GM12891 (cell line): ENCODE measurements at regions not wholly inside any gene's neighbourhood (a gene's known extent, or its start where the extent isn't known, plus 50 kb on each side); places are given as distances from the start of the nearest gene placed in this dataset.

ENCODE experiments used
- DNase-seq: peaks from one replicate; pipeline ENCODE4 v3.0.0; 2011; ENCODE audit warnings: low spot score; ENCODE audit not compliant: insufficient read length
- FAIRE-seq: peaks from 2 replicates; lab custom pipeline; 2011; peaks lifted over from hg19 to GRCh38; lab: Jason Lieb, UNC
- PAX5 ChIP-seq: IDR thresholded peaks from 2 replicates; pipeline ENCODE4 v1.6.1; 2011; ENCODE audit warnings: low read length, moderate library complexity, mild to moderate bottlenecking; ENCODE audit not compliant: insufficient read depth, severe bottlenecking
- POLR2A ChIP-seq: IDR thresholded peaks from 2 replicates; pipeline ENCODE4 v1.6.1; 2011; ENCODE audit warnings: low read depth, low read length, control low read depth
- POLR2AphosphoS5 ChIP-seq: IDR thresholded peaks from 2 replicates; pipeline ENCODE4 v1.6.1; 2011; ENCODE audit warnings: low read depth, low read length, control low read depth
- POU2F2 ChIP-seq: IDR thresholded peaks from 2 replicates; pipeline ENCODE4 v1.6.1; 2011; ENCODE audit warnings: low read depth, mild to moderate bottlenecking, control low read depth, low read length, moderate library complexity
- SPI1 ChIP-seq: IDR thresholded peaks from 2 replicates; pipeline ENCODE4 v1.6.1; 2011; ENCODE audit warnings: low read depth, low read length, control low read depth
- TAF1 ChIP-seq: IDR thresholded peaks from 2 replicates; pipeline ENCODE4 v1.6.1; 2011; ENCODE audit warnings: low read depth, low read length, control low read depth

DNA sequence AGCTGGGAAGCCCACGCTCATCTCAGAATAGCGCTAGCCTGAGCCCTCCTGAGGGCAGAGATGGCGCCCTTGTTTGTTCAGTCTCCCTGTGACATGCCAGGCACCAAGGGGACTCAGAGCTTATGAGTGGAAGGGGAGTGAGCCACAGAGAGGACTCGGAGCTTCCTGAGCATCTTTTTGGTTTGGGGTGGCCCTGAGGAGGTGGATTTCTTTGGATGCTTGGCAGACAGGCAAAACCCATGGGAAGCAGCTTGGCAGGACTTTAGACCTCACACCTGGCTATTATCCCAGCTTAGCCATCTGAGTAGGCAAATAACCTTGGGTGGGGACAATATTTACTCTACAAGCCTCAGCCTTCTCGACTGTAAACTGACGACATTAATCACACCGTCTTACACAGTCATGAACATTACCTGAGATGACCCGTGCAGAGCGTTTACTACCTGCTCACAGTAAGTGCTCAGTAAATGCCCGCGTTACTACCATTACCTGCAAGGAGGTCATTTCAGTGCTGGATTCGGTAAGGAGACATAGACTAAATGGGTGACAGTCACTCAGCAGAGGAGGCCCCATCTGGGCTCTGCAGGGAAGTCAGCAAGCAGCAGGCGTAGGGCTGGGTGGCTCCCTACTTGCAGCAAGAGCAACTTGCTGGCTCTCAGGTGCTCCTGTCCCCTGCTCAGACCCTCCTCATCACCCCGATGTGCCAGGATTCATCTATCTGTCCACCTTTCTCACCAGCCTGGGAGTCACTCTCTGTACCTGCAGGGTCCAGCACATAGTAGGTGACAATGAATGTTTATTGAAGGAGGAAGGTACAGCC lies 54.9 kb downstream of the KLHDC7A start:
- DNase-seq: no peak
- no peak for TF ChIP-seq TAF1
- no peak for TF ChIP-seq PAX5
- TF ChIP-seq POLR2A: no peak
- no peak for TF ChIP-seq POLR2AphosphoS5
- no peak for TF ChIP-seq POU2F2
- no peak for TF ChIP-seq SPI1
- no peak for FAIRE-seq

DNA sequence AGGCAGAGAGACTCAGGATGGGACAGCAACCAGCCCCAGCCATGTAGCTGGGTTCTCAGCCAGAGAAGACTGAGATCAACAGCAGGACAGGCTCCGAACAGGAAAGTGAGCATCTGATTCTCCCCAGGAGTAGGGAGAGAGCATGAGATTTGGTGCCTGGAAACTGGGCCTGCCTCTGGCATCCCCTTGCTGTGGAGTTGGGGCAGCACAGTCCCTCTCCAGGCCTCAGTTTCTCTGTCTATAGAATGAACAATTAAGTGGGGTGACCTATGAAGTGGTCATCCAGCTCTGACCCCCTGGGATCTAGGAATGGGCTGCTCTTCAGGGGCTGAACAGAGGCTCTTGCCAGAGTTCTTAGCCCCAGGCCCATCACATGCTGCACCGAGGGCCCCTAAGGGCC lies 55.6 kb downstream of the KLHDC7A start:
- FAIRE-seq (no peak), DNase-seq (no peak)
- no peak for TF ChIP-seq POLR2A
- no peak for TF ChIP-seq SPI1
- TF ChIP-seq PAX5: no peak
- TF ChIP-seq TAF1: no peak
- no peak for TF ChIP-seq POU2F2
- TF ChIP-seq POLR2AphosphoS5: no peak

DNA sequence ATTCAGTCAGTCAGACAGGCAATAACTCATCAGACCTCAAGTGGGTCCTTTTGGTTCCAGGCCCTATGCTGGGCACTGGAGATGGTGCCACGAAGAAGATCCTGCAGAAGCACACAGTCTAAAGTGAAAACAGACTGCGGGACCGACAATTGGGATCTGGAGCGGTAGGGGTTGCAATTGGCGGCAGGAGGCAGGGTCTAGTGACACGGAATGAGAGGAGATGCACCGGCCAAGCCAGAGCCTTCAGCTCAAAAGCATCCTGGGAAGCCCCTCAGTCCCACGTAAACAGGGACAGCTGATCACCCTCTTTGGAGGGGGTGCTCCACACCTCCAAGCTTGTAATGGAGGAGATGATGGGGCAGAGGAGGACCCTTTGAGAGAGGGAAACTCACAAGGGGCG lies 56.2 kb downstream of the KLHDC7A start:
- no peak for FAIRE-seq

DNA sequence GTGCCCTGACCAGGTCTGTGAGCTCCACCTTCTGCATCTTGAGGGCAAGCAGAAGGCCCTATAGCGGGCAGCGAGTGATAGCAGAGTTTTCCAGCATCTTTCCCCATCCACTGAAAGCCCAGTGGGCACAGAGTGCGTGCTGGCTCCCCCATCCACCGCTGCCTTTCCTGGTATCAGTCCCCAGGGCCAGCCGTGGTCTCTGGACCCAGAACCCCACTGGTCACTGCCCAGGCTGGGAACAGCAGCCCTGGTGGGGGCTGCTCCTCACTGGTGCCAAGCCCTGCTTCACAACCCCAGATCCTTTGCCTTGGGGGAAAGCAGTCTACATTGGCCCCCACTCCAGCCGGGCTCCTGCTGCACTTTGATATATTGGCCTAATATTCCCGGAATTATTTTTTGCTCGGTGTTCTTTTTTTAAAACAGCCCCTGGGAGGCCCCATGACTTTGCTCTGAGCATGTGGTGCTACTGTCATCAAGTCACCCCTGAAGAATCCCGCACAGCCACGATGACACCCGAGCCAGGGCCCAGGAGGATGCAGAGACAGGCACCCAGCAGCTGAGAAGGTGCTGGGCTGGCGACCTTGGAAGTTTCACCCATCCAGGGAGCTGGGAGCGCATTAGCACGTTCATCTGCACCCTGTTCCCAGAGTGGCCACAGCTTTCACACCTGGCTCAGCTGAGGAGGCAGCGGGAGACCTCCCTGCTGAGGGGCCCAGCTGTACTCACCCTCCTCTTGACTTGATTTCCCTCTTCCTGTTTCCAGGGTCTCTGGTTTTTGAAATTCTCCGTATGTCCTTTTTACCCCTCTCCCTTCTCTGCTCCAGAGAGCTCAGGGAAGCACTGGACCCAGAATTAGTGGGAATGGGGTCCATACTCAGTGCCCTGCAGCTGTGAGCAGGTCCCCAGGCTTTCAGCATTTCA lies 56.9 kb downstream of the KLHDC7A start:
- DNase-seq (no peak), FAIRE-seq (no peak)

More for the DNA sequence above, 56.2 kb downstream of the KLHDC7A start:
- TF ChIP-seq POLR2A: no peak
- no peak for TF ChIP-seq PAX5
- DNase-seq: no peak

DNA sequence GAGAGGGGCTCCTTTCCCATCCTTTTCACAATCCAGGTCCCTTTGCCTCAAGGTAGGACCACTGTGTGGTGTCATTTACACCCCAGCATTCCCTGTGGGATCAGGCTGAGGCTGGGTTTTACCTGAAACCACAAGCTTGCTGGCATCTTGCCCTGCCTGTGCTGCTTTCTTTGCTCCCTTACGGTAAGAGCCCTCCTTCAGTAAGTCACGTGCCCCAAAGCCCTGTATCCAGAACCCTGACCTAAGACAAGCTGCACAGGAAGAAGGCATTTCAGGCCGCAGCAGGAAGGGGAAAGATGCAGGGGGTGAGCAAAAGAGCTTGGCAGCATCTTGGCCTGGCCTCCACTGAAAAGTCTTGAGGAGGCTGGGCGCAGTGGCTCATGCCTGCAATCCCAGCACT lies 58.4 kb downstream of the KLHDC7A start:
- FAIRE-seq: no peak
- TF ChIP-seq SPI1 (no peak), POLR2AphosphoS5 (no peak), TAF1 (no peak), POLR2A (no peak), PAX5 (no peak), POU2F2 (no peak)

More for the DNA sequence above, 56.9 kb downstream of the KLHDC7A start:
- TF ChIP-seq TAF1 (no peak), POU2F2 (no peak), POLR2A (no peak), POLR2AphosphoS5 (no peak), SPI1 (no peak), PAX5 (no peak)

DNA sequence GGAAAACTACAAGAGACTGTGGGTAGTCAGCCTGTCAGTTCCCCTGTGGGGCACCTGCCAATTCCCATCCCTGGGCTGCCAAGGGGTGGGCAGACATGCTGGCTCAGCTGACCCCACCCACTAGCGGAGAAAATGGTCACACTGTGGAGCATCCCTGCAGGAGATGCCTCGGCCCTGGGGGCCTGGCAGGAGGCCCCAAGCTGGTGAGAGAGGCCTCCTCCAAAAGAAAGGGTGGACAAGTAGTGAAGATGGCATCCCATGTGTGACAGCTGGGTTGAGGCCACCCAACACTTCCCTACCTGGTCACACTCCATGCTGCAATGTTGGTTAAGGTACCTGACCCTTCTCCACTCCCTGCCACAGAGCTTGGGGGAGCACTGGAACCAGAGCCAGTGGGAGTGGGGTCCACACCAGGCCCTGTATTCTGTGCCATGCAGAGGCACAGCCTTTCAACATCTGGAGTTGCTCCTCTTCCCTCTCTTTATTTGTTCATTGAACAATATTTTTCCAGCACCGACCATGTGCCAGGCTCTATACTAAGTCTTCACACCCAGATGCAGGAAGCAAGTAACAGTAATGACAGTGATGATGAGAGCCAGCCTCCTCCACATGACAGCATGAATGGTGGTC lies 59.5 kb downstream of the KLHDC7A start:
- no peak for DNase-seq
- TF ChIP-seq POLR2A (no peak), SPI1 (no peak), PAX5 (no peak), POU2F2 (no peak), TAF1 (no peak), POLR2AphosphoS5 (no peak)
- FAIRE-seq: no peak

More for the DNA sequence above, 58.4 kb downstream of the KLHDC7A start:
- no peak for DNase-seq

DNA sequence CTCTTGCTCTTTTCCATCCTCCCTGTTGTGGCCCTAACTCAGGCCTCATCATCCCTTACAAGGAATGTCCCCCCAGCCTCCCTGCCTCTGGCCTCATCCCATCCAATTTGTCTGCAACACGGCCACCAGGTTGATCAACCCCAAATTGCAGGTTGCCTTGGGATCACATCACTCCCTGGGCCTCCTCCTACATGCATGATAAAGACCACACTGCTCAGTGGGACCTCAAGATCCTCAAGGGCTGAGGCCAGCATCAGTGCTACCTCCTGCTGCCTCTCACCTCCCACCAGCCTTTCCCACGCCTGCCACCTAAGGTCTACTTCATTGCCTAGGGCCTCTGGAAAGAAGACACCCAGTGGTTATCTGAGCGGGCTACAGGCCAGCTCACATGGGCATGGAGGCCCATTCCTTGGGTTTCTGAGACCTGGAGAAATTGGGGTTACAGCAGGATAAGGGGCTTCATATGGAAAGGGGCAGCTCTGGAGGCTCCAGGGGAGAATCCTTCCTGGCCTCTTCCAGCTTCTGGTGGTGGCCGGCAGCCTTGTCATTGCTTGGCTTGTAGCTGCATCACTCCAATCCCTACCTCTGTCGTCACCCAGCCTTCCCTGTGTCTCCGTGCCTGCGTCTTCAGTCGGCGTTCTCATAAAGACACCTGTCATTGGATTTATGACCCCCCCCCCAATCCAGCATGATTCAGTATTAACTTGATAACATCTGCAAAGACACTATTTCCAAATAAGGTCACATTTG lies 60.5 kb downstream of the KLHDC7A start:
- FAIRE-seq: no peak
- TF ChIP-seq PAX5: no peak
- TF ChIP-seq POLR2A: no peak
- TF ChIP-seq POU2F2: no peak
- no peak for TF ChIP-seq POLR2AphosphoS5
- TF ChIP-seq TAF1: no peak
- TF ChIP-seq SPI1: no peak

DNA sequence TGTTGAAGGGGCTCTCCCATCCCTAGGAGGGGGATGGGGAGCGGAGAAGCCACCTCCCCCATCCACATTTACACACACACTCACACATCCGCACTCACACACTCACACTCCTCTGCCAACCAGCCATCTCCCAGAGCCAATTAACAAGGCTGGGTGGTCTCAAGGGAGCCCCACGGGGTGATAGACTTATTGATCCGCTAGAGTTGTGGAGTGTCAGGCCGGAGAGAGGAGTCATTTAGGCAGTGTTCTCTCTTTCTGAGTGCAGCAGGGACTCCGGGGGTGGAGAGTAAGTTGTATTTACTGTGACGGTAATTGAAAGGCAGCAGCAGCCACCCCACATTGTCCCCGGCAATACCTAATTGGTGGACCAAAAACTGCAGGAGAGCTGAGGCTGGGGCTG lies 61.6 kb downstream of the KLHDC7A start:
- FAIRE-seq: no peak
- TF ChIP-seq PAX5 (no peak), POU2F2 (no peak), POLR2A (no peak), SPI1 (no peak), POLR2AphosphoS5 (no peak), TAF1 (no peak)

More for the DNA sequence above, 60.5 kb downstream of the KLHDC7A start:
- no peak for DNase-seq

DNA sequence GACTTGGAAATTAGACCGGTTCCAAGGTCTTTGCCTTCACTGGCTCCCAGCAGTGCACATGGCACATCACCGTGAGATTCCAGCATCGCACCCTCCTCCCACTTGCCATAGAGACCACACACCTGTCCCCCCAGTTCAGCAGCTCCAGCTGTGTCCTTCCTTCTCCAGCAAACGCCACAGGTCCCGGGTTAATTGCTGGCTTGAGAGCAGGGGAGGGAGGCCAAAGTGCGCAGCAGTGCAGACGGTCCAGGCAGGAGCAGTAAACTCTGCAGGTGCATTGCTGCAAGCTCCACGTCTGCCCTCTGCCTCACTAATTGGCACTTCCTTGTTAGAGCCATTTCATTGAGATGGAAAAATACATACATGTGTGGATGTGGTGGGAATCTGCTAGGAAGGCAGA lies 65.3 kb downstream of the KLHDC7A start:
- DNase-seq: no peak
- TF ChIP-seq SPI1: no peak
- TF ChIP-seq POU2F2: no peak
- no peak for TF ChIP-seq TAF1
- FAIRE-seq: no peak

More for the DNA sequence above, 61.6 kb downstream of the KLHDC7A start:
- no peak for DNase-seq
